ENCODE measurements at regions not wholly inside any gene's neighbourhood (a gene's known extent, or its start where the extent isn't known, plus 50 kb on each side); places are given as distances from the start of the nearest gene placed in this dataset.
"Not testable (repeated sequence)": the region's sequence is repeated elsewhere in the genome, so short reads cannot be mapped to it uniquely, and the experiment has no call there.

DNA sequence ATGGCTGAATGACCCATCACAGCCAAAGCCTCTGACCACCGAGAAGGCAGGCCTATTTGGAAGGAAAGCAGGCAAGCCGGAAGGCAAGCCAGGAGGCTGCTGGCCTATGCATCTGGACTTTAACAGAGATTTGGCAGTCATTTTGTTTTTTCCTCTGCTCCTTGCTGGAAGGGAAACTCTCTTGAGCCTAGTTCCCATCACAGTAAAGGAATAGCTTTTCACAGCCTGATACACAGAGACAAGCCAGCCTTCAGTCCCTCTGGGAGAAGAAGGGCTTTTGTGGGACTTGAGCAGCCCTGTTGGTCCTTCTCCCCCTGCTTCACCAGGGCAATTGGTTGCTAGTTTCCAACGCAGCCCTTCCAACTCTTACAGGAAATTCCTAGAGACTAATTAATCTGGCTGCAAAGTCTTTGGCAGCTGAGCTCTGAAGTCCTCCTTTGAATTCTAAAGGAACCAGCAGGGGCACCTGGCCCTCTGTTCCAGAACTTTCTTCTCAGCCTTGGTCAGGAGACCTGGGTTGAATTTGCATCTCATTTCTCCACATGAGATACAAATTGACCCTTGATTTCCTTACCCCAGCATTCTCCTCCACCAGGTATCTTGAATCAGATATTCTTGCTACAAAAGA lies 157.3 kb upstream of the EPB41L4A start:
- DNase-seq: no peak

DNA sequence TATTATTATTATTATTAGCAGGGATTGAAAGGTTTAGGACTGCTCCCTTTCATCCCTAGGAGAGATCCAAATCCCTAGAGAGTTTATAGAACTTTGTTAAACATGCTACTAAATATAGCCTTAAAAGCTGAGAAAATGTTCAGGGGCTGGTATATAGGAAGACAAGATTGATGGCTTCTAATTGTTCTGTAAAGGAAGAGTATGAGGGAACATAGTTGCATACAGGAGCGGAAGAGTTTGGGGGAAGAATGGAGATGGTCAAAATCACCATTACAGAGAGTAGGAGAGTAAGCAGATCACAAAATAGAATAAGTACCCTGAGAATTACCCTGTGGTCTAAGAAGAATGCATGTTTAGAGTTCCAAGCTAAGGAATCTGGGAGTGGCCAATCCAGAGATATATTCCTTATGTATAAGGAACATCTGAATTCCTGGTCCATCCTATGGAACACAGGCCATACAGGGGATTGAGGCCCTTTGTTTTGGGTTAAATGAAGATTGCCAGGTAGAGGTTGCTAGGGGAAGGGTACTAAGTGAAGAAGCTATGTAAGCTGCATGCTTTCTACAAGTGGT lies 158.0 kb upstream of the APC start:
- DNase-seq: no peak

DNA sequence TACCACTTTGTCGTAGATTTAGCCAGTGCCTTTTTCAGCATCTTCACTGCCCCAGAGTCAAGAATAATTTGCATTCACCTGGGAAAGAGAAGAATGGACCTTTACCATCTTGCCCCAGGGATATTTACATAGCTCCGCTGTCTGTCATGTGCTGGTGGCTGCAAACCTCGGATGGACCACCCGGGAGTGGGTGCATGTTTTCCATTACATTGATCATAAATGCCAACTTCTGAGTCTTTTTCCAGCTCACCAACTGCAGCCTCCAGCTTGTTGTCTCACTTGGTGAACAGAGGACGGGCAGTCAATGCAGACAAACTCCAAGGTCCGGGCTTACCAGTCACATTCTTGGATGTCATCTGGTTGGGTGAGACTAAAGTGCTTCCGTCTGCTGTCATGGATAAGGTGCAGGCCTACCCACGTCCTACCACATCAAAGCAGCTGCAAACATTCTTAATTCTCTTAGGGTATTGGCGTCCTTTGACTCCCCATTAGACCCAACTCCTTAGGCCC lies 155.8 kb upstream of the APC start:
- DNase-seq: no peak

DNA sequence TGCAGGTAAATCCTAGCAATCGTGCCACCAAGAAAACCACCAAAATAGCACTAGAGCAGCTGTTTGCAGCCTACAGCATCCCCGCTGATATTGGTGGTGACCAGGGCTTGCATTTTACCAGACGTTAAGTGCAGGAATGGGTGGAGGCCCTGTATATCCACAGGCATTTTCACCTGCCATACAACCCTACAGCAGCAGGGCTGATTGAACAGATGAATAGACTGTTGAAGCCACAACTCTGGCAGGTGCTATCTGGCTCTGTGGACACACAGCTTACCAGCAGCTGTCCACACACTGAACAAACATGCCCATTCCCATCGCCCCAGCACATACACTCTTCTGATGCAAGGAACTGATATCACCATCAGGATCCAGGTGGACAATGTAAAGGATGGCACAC lies 154.5 kb upstream of the APC start:
- DNase-seq: no peak

DNA sequence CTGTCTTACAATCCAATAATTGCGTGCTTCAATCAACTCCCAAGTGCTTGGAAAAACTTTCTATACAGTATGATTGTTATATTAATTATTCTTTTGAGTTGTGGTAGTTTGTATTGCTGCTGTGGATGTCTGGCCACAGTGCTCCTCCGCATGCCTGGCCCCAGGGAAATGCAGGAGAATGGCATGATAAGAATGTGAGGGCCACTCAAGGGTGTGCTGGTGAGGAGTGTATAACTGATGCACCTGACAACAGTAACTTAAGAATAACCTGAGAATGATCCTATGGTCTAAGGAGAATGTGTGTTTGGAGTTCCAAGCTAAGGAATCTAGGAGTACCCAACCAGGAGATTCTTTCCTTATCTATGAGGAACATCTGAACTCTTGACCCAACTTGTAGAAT lies 152.9 kb upstream of the APC start:
- no peak for DNase-seq

DNA sequence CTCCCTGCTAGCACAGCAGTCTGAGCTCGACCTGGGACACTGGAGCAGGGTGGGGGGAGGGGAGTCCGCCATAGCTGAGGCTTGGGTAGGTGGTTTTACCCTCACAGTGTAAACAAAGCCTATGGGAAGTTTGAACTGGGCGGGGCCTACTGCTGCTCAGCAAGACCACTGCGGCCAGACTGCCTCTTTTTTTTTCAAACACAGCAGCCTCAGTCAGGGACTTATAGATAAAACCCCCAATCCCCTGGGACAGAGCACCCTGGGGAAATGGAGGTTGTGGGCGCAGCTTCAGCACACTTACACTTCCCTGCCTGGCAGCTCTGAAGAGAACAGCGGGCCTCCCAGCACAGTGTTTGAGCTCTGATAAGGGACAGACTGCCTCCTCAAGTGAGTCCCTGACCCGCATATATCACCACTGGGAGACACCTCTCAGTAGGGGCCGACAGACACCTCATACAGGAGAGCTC lies 151.1 kb upstream of the APC start:
- DNase-seq: no peak

DNA sequence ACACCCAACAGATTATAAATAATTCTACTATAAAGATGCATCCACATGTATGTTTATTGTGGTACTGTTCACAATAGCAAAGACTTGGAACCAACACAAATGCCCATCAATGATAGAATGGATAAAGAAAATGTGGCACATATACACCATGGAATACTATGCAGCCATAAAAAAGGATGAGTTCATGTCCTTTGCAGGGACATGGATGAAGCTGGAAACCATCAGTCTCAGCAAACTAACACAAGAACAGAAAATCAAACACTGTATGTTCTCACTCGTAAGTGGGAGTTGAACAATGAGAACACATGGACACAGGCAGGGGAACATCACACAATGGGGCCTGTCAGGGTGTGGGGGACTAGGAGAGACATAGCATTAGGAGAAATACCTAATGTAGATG lies 146.8 kb upstream of the APC start:
- DNase-seq: not testable (repeated sequence)

DNA sequence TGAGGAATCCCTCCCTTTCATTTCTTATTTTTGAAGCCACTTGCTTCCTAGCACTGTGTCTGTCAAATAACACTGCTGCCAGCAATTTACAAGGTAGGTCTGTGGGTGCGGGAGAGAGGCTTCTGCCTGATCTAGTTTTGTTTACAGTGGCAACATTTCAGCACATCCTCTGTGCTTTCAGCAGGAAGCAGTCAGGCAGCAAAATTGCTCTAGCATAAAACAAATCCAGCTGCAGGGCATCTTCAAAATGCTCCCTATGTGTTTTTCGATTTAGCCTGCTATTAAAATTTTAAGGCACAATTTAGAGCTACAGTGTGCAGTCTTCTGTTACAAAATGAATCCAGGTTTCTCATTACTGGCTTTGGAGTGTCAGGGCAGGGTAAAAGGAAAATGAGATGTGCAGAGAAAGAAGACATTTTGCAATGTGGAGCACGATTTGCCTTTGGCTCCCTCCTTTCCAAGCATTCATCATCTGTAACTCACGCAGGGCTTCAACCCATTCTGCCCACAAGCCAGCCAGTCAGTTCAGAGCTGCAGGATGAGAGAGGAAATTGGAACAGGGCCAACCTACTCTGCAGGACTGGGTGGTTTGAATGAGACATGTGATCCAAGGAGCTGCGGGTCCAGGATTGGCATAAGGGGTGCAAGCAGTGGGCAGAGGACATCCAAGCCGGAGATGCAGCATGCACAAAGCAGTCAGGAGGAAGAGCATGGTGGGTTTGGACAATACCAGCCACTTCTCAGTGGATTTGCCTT lies 143.4 kb upstream of the APC start:
- no peak for DNase-seq

DNA sequence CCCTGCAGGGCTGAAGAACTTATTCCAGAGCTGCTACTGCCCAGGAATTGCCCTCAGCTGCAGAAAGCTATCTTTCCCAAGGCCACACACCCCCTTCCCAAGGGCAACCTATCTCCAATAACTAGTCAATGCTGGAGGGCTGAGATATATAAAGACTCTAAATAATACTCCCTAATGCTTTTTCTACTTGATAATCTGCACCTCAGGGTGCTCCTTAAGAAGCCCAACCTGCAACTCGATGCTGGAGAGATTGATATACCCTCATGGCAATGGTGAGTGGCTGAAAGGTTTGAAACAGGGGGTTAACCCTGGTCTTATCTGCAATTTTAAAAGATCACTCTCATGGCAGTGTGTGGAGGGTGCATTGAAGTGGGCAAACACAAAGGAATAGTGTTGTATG lies 142.7 kb upstream of the APC start:
- no peak for DNase-seq

DNA sequence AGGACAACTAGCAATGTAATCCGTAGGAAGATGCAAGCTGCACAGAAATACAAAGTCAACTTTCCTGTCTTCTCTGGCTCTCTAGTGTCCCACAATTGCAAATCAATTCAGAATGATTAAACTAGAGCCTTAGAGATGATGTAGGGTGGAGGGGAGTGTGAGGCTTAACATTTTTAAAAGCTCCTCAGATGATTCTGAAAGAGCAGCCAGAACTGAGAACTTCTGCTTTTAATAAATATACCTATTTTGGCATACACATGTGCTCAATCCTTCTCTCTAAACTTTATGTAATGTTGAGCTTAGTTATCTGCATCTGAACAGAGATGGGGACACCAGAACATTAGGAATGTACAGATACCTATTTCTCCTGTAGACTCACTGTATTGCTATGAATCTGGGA lies 139.9 kb upstream of the APC start:
- no peak for DNase-seq

DNA sequence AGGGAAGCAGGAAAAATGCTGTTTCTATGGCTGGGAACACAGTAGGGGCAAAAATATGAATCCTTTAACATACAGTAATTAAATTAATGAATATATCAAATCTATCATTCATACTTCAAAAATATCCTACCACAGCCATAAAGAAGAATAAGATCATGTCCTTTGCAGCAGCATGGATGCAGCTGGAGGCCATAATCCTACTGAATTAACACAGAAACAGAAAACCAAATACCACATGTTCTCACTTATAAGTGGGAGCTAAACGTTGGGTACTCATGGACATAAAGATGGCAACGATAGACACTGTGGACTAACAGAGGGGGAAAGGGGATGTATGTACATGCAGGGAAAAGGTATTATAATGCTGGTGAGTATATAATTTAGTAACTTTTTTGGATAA lies 137.2 kb upstream of the APC start:
- DNase-seq: not testable (repeated sequence)

DNA sequence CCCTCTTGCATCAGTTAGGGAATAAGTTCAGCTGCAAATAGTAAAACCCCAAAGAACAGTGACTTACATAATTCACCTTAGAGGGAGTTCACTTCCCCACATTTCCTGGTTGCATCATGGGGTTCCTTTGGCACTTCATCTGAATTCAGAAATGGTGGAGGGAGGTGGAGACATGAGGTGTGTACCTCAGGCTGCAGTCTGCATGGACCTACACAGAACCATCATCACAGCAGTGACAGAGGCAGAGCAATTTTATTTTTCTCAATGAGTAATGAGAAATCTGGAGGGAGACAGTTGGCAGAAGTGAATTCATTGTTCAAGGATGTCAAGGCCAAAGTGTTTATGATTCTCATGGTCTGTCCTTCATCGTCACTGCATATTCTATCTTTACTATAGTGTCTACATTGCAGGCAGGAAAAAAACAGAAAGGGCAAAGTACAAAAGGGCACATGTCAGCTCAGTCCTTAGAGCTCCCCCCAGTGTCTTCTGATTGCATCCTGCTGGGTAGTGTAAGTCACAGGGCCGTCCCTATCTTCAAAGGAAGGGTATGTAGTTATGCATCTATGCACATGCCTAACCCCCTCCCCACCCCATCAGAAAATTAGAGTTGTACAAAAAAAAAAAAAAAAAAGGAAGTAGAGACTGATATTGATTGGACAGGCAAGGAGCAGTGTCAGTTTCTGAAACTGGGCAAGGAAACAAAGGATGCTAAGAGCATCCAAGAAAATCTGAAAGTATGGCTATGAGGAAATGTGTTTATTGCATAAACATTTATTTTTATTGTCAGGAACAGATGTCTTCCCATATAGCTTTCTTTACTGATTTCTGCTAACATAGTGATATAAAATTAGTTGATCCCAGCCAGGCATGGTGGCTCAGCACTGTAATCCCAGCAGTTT lies 132.7 kb upstream of the APC start:
- no peak for DNase-seq

DNA sequence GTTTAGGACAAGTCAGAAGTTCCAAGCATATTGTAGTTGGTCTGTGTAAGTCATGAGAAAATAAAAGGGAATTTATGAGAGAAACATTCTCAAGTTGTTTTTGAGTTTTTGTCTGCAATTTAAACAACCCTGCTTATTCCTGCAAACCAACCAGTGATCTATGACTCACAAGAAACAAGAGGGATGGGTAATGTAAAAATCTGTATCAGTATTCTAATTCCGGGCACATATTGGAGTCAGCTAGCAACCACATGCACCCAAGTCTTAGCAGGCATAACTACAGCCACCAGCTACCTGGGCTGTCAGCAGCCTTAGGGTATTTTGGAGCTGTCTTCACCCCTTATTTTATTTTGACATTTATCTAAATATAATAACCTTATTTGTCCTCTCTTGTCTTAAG lies 128.7 kb upstream of the APC start:
- no peak for DNase-seq

DNA sequence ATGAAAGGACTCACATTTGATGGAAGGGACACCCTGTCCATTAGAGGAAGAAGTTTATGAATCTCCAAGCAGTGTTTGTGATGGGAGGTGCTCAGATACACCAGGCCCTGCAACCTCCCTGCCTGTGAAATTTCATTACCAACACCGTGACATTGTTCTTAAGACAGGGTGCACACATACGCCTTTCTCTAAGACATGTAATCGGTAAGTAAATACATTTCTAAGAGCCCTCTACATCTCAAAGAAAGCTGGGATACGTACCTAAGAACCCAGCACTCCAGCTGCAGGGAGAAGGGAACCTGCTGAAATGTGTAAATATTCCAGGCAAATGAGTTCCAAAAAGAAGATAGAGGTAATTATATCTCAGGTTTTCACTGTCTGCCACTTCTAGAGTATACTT lies 125.0 kb upstream of the APC start:
- DNase-seq: no peak

DNA sequence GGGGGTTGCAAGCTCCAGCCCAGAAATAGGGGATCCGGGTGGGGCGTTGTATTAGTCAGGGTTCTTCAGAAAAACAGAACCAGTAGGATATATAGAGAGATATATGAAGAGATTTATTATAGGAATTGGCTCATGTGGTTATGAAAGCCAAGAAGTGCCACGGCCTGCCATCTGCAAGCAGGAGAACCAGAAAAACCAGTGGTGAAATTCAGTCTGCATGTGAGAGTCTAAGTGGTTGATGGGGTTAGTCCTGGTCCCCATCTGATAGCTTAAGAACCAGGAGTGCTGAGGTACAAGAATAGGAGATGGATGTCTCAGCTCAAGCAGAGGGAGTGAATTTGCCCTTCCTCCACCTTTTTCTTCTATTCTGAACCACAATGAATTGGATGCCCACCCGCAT lies 123.4 kb upstream of the APC start:
- DNase-seq: no peak

DNA sequence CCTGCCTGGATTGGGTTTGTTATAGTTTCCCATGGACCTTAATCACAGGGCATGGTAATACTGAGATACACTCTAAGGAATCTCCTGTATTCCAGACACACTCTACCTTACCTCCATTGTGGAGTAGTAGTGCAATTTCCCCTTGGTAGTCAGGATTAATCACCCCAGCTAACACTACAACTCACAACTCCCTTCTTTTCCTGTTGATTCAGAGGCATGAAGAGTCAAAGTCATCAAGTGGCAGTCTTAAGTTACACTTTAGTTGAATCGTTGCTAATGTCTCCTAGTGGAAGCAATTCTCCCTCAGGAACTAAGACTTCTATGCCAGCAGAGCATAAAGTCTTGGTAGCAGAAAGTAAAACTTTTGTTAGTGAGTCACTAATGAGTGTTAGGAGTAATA lies 122.7 kb upstream of the APC start:
- DNase-seq: no peak

DNA sequence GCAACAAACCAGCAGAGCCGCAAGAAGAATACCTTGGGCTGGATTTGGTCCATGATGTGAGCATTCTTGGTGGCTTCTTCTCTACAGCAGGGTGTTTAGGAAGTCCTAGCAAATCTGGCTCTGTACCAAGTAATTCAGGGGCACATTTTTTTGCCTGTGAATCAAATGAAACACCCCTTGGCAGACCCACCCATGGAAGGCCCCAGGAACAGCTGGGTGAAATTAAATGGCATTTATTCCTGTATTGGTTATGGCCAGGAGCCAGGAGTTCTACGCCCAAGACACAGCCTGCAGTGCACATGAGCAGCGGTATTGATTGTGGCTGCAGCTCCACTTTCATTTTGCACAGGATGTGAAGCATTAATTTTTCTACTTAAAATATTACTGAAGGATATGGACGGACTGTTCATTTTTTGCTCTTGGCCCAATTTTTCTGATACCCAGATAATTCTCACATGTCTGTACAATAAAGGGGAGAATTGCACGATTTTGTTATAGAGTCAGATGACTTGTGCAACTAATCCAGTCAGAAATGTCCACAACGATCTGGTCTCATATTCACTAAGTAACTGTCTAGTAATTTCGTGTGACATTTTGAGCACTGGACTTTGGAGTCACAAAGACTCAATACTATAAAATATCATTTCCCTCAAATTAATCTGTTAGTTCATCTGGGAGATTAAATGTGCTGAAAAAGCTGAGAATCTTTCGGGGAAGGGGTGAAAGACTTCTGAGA lies 120.7 kb upstream of the APC start:
- no peak for DNase-seq

DNA sequence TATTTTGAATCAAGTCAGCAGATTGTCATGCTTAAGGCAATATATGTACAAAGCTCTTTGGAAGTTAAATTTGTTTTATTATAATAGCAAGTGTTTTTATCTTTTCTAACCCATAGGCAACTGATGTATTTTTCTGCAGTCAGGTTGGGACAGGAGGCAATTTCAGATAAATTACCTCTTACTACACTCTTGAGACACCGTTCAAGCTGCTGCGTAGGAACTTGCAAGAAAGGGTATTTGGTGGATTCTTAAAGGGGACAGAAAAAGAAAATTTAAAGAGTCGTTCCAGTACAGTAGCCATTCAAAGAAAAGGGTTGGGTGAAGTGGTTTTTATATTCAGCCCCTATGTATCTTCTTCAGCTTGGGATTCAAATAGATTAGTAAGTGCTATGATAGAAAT lies 112.4 kb upstream of the APC start:
- no peak for DNase-seq

DNA sequence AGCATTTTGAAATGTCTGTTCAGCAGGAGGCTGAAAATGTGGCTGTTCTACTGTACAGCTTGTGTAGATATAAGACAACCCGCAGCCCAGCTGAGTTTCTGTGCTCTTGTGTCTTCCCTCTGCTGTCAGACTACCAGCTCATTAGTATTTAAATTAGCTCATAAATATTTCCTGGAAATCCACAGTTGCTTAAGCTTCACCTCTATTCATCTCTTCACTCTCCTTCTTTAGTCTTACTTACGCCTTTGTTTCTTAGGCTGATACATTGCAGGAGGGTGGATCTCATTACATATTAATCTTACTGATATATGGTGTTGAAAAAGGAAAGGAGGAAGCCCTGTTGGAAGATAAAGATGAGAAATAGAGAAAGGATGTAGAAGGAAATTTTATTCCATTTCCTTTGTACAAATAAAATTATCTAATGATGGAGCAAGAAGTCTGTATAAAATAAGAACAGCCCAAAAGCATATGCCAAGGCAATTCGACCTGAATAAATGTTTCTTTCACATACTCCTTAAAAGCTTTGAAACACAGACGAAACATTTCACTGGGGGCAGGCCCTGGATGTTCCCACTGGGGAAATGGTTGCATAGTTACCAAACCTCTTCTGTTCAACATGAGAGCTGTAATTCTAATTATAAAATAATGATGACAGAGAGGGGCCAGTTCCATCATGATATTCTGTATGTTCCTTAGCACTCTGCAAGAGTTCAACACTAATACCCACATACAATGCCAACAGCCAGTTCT lies 111.8 kb upstream of the APC start:
- DNase-seq: no peak

DNA sequence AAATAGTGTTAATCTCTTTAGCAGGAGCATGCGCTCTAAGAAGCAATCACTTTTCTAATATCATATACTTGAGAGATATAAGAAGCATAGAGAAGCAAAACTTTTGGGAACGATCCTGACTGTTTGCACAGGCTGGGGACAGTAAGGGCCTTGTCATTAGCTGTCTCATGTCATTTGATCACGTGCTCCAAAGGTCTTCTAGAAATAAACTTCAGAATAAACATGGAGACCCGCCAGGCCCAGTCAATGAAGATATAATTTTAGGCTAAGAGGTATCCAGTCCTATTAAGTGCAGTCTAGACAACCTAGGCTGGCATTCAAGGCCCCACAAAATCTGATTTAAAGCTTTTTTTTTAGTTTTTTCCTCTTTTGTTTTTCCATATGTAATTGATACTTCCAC lies 111.0 kb upstream of the APC start:
- DNase-seq: no peak

DNA sequence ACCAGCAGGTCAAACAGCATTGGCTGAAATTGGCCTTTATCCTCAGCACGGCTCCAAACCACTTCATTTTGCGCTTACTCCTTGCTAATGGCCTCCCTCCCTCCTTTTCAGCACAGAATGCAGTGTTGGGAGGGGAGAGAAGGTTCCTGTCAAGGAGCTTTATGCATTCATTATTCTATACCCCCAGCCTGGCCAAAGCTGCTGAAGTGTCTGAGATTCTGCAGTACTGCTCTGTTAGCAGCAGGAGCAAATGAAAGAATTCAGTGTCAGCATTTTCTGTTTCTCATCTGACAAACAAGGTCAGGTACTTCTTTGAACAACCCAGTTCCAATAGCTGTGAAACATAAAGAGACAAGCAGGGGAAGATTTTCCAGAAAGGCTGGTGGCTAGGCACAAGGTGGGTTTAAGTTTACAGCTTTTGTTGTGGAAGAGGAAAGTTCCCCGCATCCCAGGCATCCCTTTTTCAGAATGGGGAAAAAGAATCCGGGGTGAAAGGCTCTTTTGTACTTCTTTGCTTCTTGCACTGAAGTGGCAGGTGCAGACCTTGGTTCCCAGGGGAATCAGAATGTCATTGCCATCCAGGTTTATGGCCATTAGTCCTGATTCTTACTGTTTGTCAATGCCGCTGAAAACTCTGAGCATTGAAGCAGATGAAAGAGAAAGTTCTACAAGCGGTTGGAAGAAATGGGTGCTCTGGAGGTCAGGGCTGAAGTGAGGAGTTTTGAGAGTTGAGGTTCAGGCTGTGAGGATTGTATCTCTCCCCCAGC lies 109.3 kb upstream of the APC start:
- DNase-seq: no peak

Measured in activated CD4-positive, alpha-beta T cell treated with anti-CD3 and anti-CD28 coated beads for 4 hours (primary cell).